Keratinocyte (primary cell): ENCODE measurements at regions not wholly inside any gene's neighbourhood (a gene's known extent, or its start where the extent isn't known, plus 50 kb on each side); places are given as distances from the start of the nearest gene placed in this dataset.

Source experiments
- EZH2 ChIP-seq: IDR thresholded peaks from one replicate; pipeline ENCODE4 v1.6.1; 2012; ENCODE audit warnings: inconsistent platforms, mild to moderate bottlenecking, low read length, moderate library complexity
- TF ChIP-seq, protein P1 (sequence below), 3 experiments: IDR thresholded peaks in 1 of 3; conservative IDR thresholded peaks in 1 of 3; optimal IDR thresholded peaks in 1 of 3; 2 replicates in 2 of 3; 3 replicates in 1 of 3; pipeline versions ENCODE3 to v1.5.1; 2011; ENCODE audit warnings: low read length in 3 of 3, mild to moderate bottlenecking in 3 of 3, moderate library complexity in 2 of 3, control low read depth in 1 of 3, inconsistent platforms in 1 of 3; ENCODE audit not compliant: insufficient read depth in 2 of 3; ENCODE audit errors: extremely low read depth in 1 of 3

DNA sequence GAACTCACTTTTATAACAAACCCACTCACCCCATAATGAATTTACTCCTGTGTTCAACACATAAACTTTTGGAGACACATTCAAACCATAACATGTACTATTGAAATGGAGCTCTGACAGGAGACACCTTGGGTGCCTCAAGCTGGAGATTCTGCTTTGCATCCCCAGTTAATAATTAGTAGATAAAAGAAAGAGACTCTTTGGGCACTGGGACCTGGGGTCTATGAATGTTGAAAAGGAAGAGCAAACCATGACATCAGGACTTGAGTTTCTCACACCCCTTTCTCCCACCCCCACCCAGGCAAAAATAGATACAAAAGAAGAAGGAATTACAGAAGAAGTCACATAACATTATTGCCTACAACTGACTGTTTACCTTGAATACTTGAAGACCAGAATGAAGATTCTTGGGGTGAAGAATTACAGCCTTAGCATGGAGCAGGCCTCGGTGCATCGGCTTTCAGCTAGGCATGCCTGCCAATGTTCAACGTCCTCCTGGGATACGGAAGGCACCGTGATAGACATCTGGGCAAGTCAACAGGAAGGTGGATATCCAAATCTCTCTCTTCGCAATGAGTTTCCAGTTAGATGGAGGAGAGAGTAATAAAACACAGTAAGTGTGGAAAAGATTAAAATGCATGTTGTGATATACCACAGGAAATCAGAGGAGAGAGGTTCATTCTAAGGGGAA lies 316.0 kb downstream of the TRIML1 start:
- TF ChIP-seq, protein P1, sequence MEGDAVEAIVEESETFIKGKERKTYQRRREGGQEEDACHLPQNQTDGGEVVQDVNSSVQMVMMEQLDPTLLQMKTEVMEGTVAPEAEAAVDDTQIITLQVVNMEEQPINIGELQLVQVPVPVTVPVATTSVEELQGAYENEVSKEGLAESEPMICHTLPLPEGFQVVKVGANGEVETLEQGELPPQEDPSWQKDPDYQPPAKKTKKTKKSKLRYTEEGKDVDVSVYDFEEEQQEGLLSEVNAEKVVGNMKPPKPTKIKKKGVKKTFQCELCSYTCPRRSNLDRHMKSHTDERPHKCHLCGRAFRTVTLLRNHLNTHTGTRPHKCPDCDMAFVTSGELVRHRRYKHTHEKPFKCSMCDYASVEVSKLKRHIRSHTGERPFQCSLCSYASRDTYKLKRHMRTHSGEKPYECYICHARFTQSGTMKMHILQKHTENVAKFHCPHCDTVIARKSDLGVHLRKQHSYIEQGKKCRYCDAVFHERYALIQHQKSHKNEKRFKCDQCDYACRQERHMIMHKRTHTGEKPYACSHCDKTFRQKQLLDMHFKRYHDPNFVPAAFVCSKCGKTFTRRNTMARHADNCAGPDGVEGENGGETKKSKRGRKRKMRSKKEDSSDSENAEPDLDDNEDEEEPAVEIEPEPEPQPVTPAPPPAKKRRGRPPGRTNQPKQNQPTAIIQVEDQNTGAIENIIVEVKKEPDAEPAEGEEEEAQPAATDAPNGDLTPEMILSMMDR (optimal IDR thresholded peaks at IDR 0.05 in 1 of 3, IDR thresholded peaks at IDR 0.05 in 1 of 3, conservative IDR thresholded peaks at IDR 0.05 in 1 of 3; ENCODE audit: extremely low read depth in 1 of 3, insufficient read depth in 2 of 3, low read length in 3 of 3), result no peak
- no peak for TF ChIP-seq EZH2
